NCI-H2227 treated with DMSO at 0.1 percent for 48 hours (cell line): ENCODE measurements at regions not wholly inside any gene's neighbourhood (a gene's known extent, or its start where the extent isn't known, plus 50 kb on each side); places are given as distances from the start of the nearest gene placed in this dataset.
"Not testable (repeated sequence)": the region's sequence is repeated elsewhere in the genome, so short reads cannot be mapped to it uniquely, and the experiment has no call there.

Experiments
- DNase-seq: peaks from one replicate; lab custom pipeline; 2025; lab: John Stamatoyannopoulos, UW

DNA sequence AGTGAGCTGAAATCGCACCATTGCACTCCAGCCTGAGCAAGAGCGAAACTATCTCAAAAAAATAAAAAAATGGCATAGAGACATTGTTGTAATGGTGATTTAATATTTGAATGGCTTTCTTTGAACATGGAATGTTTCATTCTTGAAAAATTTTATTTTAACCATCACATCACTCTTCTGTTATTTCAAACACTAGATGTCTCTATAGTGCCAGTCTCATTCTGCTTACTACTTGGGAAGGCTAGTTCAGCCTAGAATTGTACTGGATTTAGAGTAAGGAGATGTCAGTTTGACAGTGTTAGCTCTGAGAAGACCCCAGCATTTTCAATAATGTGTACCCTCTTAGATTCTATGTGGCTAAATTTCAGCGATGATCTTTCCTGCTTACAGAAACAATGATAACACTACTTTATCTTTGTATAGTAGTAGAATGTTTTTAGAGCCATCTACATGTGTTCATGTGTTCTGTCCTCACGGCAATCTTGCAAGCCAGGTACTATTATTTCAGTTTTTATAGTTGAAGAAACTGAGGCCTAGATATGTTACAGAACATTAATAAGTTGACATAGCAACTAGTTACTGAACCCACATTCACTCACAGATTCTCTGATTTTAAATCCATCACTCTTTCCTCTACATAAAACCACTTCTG lies 142.9 kb upstream of the ZSWIM2 start:
- peak; percentile 10 for DNase-seq

DNA sequence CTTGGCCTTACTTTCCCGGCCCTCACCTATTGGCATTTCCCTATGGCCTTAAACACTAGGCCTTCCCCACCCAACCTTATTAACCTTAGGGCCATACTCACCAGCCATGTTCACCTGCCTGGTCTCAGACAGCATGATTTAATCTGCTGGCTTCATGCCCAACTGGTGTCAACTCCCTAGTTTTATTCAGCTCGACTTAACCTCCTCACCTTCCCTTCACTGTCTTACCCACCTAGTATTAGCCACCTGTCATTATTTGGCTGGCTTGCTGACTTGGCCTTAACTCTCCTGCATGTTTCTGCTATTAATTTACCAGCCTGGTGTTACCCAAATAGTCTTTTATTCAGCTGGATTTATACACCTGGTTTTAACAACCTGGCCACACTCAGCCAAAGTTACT lies 136.0 kb upstream of the ZSWIM2 start:
- DNase-seq: no peak

DNA sequence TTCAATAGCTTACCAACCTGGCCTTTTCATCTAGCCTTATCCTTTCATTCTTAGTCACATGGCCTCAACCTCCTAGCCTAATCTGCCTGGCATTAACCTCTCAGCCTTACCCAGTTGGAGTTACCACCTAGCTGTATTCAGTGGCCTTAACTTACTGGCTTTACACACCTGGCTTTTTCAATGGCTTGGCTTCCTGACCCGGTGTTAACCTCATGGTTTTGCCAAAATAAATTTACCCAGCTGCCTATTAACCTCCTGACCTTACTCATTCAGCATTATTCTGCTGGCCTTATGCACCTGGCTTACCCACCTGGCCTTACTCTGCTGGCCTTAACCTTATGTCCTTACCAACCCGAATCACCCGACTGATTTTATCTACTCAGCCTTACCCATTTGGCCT lies 135.5 kb upstream of the ZSWIM2 start:
- DNase-seq: no peak

DNA sequence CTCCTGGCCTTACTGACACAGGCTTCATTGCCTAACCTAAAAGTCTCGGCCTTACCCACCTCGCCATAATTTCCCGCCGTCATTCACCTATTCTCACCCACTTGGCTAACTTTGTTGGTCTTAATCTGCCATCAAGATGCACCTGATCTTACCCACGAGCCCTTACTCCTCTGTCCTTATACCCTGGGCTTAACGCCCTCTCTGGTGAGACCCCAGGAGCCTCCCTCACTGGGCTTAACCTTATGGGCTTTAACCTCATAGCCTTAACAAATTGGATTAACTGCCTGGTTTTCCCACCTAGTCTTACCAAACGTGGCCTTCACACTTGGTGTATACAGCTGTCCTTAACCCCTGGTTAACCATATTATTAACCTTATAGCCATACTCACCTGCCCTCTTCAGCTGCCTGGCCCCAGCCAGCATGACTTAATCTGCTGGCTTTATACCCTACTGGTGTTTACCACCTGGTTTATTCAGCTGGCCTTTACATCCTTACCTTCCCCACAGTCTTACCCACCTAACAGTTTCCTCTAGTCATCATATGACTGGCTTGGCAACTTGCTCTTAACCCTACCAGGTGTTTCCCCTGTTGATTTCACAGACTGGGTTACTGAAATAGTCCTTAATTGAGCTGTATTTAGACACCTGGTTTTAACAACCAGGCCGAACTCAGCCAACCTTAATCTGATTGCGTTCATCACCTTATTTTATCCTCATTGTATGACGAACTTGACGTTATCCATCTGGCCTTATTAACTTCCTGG lies 132.0 kb upstream of the ZSWIM2 start:
- DNase-seq: no peak

DNA sequence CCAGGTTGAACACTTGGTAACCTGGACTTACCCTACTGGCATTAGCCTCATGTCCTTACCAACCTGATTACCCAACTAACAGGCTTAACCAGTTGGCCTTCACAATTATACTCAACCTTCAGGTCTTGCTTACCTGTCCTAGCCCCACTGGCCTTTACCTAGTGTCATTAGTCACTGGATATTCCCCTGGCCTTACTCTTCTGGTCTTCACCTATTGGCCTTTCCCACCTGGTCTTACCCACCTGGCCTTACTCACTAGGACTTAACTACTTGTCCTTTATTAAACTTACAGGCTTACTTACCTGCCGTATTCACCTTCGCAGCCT lies 131.1 kb upstream of the ZSWIM2 start:
- DNase-seq: no peak

DNA sequence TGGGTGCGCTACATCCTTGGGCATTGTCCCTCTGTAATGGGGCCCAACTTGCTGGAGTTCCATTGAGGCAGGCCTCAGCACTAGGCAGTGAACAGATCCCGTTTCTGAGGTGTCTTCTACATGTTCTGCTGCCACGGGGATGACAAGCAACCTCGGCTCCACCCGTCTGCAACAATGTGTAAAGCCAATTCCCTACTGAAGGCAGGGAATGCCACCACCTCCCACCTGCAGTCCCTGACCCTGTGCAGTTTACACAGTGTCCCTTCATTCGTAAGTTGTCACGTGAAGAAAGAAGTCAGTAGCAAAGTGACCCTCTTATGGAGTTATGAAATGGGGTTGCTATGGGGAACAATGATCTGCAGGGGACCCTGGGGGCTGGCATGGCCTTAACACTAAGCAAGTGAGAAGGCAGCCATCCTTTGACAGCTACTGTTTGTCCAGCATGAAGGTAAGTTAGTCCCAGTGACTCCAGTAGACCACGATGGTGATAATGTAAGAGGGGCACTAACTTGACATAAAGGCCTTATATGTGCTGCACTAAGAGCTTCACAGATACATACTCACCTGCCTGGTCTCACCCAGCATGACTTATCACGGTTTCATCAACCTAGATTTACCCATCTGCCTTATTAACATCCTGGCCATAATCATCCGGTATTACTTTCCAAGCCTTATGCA lies 130.6 kb upstream of the ZSWIM2 start:
- DNase-seq: no peak

DNA sequence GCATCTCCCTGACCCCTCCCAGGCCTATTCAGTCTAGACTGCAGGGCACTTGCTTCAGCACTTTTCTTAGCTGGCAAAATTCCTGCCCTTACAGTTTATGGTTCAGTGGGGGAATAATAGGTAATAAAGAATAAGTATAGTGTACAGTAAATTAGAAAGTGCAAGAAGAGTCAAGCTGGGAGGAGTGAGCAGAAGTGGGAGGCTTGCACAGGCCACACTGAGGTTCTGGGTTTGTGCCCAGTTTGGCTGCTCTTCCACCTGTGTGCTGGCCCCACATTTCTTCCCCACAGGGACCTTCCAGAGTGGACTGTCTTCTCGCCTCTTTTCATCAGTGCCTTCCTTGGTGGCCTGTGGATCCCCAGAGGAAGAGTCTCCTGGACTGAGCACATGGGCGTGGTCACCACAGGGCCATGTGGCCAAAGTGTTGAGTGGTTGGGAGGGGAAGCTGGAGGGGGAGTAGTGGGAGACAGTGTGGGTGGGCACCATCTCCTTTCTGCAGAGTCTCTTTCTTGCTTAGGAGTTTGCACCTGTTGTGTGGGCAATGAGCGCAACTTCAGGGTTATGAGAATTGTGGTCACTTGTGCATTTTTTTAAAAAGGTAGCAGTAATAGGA lies 128.6 kb upstream of the ZSWIM2 start:
- no peak for DNase-seq

DNA sequence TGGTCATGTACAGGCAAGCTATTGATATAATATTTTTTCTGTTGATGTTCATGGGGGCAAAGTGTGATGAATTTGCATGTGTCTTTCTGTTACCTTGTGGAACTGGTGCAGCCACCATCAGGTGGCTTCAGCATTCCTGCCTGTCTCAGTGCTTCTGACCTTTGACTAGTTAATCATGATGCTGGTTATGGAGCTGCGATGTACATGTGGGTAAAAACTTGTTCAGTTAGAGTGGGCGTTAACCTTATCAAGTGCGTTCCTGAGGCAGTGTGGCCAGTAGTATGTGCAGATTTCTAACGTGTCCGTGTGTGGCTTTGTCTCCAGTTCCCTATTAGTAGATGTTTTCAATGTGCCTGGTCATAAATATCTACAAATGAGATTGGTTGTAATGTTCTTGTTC lies 127.4 kb upstream of the ZSWIM2 start:
- no peak for DNase-seq

DNA sequence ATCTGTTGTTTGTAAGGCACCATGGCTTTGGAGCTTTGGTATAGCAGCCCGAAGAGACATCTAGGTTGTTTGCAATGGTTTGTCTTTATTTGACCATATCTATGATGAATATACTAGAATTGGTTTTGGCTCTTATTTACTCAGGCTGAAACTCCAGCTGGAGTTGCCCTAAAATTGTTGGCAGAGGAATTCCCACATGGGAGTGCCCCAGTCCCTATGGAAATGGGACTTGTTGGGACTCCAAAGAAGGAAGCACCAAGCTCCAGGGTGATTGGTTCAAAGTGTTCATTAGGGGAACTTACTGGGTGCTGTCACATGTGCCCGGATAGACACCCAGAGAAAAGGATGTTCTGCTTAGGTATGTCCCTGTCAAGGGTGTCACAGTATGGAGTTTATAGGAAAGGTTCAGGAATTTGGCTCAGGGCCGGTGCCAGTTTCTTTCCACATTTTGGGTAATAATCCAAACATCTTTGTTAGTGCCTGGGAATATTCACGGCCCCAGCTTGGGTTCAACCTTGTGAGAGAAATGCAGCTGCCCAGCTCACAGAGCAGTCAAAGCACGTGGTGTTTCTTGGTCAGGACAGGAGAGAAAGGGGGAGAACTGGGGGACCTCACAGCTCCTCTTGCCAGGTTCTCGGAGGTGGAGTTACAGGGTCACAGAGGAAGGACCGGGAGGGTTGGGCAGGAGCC lies 123.5 kb upstream of the ZSWIM2 start:
- no peak for DNase-seq

DNA sequence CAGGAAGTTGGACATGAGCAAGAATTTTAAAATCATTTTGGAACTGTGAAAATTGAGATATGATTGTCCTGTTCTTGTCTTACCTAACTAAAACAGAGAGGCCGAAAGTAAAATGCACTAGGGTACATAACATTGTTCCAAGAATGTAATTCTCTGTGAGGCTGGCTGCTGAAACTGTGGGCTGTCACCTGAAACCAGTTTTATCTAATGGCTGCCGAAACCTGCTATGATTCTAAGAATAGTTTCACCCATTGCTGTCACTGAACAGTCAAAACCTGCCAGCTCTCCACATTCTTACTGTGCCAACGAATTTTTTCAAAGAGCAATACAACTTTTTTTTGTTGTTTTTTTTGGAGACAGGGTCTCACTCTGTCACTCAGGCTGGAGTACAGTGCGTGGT lies 119.3 kb upstream of the ZSWIM2 start:
- DNase-seq: no peak

DNA sequence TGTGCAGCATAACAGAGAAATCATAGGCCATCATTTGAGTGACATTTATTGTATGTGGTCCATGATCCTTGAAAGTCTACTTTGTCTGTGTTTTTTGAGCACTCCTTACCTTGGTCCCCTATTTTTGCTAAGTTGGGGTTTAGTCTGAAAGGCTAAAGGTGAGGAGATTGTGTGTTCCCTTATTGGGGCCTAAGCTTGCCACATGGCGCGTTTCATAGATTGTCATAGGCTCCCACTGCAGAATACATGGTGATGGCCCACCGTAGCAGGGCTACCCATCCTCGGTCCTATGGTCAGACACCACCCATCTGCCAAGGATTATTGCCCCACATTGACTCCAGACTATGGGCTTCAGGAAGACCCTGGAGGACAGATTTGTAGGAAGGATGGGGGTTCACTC lies 117.0 kb upstream of the ZSWIM2 start:
- no peak for DNase-seq

DNA sequence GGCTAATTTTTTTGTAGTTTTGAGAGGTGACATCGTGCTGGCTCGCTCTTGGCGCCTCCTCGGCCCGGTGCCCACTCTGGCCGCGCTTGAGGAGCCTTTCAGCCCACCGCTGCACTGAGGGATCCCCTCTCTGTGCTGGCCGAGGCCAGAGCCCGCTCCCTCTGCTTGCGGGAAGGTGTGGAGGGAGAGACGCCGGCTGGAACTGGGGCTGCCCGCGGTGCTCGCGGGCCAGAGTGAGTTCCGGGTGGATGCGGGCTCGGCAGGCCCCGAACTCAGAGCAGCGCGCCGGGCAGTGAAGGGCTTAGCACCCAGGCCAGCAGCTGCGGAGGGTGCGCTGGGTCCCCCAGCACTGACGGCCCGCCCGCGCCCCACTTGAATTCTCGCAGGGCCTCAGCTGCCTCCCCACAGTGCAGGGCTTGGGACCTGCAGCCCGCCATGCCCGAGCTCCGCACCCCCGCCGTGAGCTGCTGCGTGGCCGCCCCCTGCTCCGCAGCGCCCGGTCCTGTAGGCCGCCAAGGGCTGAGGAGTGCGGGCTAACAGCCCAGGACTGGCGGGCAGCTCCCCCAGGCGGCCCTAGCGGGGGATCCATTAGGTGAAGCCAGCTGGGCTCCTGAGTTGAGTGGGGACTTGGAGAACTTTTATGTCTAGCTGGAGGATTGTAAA lies 113.2 kb upstream of the ZSWIM2 start:
- DNase-seq: no peak

DNA sequence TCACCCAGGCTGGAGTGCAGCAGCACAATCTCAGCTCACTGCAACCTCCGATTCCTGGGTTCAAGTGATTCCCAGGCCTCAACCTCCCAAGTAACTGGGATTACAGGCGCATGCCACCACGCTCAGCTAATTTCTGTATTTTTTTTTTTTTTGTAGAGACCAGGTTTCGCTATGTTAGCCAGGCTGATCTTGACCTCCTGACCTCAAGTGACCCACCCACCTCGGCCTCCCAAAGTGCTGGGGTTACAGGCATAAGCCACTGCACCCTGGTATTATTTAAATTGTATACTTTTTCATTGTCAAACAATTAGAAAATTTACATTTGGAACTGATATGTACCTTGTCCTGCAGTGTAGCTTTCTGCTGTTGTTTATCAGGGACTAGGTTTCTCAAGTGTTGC lies 111.3 kb upstream of the ZSWIM2 start:
- DNase-seq: not testable (repeated sequence)

DNA sequence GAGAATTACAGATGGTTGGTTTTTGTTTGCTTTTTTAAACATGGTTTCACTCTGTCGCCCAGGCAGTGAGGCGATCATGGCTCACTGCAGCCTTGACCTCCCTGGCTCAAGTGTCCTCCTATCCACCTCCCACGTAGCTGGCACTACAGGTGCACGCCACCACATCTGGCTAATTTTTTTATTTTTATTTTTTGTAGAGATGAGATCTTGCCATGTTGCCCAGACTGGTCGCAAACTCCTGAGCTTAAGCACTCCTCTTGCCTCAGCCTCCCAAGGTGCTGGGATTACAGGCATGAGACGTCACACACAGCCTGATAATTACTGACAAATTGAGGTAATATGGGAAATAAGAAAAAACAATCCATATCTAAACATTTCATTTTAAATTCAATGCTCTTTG lies 110.5 kb upstream of the ZSWIM2 start:
- DNase-seq: no peak

DNA sequence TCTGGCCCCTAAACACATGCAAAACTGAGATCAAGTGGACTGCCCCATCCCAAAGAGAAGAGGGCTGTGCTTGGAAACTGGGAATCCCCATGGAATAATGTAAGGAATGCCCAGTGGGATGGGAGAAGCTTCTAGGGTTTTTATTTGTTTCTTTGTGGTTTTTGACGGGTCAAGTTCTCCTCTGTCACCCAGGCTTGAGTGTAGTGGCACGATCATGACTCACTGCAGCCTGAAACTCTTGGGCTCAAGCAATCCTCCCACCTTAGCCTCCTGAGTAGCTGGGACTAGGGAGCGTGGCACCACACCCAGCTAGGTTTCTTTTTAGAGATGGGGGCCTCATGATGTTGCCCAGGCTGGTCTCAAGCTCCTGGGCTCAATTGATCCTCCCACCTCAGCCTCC lies 101.7 kb upstream of the ZSWIM2 start:
- DNase-seq: no peak

DNA sequence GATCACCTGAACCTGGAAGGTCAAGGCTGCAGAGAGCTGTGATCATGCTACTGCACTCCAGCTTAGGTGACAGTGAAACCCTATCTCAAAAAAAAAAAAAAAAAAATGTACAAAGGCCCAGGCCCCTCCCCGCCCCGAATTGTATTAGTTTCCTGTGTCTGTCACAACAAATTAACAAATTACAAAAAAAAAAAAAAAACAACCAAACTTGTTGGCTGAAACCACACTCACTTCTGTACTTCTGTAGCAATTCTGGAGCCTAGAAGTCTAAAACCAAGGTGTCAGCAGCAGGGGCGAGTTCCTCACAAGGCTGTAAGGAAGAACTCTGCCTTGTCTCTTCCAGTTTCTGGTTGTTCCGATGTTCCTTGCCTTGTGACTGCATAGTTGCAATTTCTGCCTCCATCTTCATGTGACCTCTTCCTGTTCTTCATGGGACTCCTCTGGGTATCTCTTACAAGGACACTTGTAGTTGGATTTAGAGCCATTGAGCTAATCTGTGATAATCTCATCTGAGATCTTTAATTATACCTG lies 100.8 kb upstream of the ZSWIM2 start:
- no peak for DNase-seq

DNA sequence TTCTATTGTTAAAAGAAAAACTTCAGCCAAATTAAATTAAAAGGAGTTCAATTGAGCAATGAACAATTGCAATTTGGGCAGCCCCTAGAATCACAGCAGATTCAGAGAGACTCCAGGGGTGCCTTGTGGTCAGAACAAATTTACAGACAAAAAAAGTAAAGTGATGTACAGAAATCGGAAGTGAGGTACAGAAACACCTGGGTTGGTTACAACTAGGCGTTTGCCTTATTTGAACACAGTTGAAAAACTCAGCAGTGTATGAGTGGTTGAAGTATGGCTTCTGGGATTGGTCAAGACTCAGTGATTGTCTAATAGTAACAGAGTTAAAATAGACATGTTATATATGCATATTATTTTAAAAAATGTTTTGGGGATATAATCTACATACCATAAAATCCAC lies 98.5 kb upstream of the ZSWIM2 start:
- no peak for DNase-seq

DNA sequence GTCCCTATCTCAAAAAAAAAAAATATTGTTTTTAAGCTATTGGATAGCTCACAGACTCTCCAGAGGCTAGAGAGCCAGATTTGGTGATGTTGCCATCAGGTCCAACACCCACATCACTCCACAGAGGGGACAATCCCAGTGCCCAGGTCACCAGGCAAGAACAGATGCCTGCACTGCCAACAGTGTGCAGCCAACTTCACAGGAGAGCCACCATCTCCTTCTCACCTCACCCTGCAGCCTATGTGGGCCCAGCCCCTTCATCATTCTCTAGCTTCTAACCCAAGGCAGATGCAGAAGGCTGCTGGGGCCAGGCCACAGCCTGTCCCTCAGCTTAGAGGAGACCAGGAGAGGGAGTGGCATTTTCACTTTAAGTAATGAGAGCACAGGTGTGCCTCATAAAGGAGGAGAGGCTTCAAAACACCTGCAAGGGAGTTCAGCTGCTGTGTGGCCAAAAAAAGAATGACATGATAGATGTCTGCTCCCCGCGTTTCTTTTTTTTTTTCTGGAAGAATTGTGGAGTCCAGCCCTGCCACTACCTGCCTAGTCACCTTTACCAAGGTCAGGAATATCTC lies 98.0 kb upstream of the ZSWIM2 start:
- no peak for DNase-seq

DNA sequence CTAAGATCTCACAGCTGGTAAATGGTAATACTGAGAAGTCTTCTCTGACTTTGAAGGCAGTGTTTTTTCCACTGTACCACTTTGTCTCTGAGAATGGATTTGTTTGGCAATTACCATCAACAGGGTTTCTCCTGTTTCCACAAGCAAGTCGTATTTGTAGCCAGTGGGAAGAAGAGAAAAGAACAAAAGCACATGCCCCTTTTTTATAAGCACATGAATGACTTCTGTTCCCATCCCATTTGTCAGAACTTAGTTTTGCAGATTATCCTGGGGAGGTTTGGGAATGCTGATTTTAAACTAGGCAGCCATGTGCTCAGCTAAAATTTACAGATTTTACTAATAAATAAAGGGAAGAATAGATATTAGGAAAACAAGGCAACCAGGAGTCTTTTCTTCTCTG lies 92.9 kb upstream of the ZSWIM2 start:
- DNase-seq: no peak

DNA sequence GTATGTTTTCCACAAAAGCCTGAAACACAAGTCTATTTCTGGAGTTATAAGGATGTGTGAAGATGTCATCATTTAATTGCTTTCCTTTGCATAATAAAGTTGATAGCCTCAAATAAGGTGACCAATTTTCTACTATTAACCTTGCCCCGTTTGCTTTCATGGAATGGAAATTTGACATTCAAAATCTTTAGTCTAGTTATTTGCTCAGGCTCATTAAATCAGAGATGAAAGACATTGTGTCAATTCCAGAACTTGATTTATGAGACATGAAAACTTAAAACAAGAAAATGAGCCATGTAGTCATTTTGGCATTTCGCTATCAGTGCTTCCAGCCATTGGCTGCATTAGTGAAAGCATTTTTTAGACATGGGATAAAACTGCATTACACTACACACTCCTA lies 91.5 kb upstream of the ZSWIM2 start:
- DNase-seq: no peak

DNA sequence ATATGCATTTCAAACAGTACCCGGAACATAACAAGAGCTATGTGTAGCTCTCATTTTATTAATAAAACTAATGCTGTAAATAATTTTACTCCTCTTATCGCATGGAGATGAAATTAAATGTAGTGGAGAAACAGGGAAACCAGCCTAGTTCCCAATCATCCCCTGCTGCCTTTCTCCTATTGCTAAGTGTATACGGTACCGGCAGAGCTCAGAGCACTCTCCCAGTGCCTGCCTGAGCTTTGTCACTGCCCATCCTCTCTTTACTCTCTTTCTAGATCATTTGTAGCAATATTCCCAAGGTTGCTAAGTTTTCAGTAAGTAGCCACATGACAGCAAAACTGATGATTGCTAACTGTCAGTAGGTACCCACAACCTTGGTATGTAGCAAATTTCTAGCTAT lies 85.5 kb upstream of the ZSWIM2 start:
- DNase-seq: no peak

DNA sequence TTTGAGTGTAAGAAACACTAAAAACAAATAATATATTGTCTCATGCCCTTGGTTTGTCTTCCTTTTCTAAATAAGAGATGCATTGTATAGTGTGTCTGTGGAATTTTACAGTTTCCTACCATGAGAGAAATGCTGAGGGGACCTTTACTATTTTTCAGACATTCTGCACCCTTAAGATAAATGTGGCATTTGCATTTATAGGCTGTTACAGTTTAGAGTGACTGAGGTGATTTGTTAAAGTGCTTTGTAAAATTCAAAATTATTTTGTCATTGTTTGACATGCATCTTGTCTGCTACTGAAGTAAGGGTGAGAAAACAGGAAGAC lies 78.9 kb upstream of the ZSWIM2 start:
- DNase-seq: no peak
